Nephron (organoid): ENCODE measurements at regions not wholly inside any gene's neighbourhood (a gene's known extent, or its start where the extent isn't known, plus 50 kb on each side); places are given as distances from the start of the nearest gene placed in this dataset.

Source experiments
- H3K27ac Mint-ChIP-seq, 3 experiments: 2 replicates each; pipeline ENCODE4 v1.8.0; 2020; ENCODE audit warnings: mixed read lengths in 3 of 3, mild to moderate bottlenecking in 2 of 3, moderate library complexity in 1 of 3
- H3K27me3 Mint-ChIP-seq: 2 replicates; pipeline ENCODE4 v1.8.0; 2021; ENCODE audit warnings: low read depth, mild to moderate bottlenecking, moderate library complexity, mixed read lengths
- H3K36me3 Mint-ChIP-seq: 2 replicates; pipeline ENCODE4 v1.8.0; 2020; ENCODE audit warnings: low read depth, mixed read lengths
- H3K4me1 Mint-ChIP-seq: 2 replicates; pipeline ENCODE4 v1.8.0; 2020; ENCODE audit warnings: mixed read lengths
- H3K4me3 Mint-ChIP-seq, 3 experiments: 2 replicates each; pipeline ENCODE4 v1.8.0; 2020; ENCODE audit warnings: mild to moderate bottlenecking in 3 of 3, mixed read lengths in 3 of 3, moderate library complexity in 2 of 3
- H3K9me3 Mint-ChIP-seq: 2 replicates; pipeline ENCODE4 v1.8.0; 2020; ENCODE audit warnings: mixed read lengths
- TF ChIP-seq, protein P1 (sequence below), 3 experiments: fragments of 200-600 bp; sonication (generic); IDR thresholded peaks; one replicate each; pipeline ENCODE4 v1.5.0; 2021; ENCODE audit warnings: antibody characterized with exemption in 3 of 3; ENCODE audit not compliant: unreplicated experiment in 3 of 3

DNA sequence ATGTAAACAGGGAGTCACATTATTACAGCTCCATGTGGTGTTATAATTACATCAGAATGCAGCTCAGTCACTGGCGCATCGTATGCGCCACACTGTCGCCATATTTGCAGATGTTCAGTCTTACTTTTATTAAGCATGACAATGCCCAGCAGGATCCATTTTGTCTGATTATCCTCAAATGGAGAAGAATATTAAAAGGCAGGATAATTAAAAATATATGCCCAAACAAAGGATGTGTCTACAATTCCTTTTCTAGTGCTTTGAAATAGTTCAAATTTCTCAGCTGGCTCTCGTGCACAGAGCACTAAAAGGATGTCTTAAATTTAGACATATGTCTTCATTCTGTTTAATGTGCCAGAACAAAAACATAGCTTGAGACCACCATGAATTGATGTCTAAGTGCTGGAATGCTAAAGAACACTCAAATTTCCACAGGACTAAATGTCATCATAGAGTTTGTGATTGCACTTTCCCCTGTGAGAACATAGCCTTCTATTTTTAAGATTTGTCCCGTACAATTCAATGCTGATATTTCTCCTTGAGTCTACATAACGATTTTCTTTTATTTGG is 168.0 kb downstream of the DKK1 start:
- no peak overlapping the region for H3K27ac Mint-ChIP-seq
- no peaks in the 10 kb centered on the region for H3K27me3 Mint-ChIP-seq
- H3K4me3 Mint-ChIP-seq: no peak overlapping the region
- H3K9me3 Mint-ChIP-seq: no peaks in the 10 kb centered on the region
- no peaks in the 10 kb centered on the region for H3K36me3 Mint-ChIP-seq
- no peaks in the 10 kb centered on the region for H3K4me1 Mint-ChIP-seq
- TF ChIP-seq, protein P1, sequence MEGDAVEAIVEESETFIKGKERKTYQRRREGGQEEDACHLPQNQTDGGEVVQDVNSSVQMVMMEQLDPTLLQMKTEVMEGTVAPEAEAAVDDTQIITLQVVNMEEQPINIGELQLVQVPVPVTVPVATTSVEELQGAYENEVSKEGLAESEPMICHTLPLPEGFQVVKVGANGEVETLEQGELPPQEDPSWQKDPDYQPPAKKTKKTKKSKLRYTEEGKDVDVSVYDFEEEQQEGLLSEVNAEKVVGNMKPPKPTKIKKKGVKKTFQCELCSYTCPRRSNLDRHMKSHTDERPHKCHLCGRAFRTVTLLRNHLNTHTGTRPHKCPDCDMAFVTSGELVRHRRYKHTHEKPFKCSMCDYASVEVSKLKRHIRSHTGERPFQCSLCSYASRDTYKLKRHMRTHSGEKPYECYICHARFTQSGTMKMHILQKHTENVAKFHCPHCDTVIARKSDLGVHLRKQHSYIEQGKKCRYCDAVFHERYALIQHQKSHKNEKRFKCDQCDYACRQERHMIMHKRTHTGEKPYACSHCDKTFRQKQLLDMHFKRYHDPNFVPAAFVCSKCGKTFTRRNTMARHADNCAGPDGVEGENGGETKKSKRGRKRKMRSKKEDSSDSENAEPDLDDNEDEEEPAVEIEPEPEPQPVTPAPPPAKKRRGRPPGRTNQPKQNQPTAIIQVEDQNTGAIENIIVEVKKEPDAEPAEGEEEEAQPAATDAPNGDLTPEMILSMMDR (IDR thresholded peaks at IDR 0.05; ENCODE audit: unreplicated experiment in 3 of 3): no peak

DNA sequence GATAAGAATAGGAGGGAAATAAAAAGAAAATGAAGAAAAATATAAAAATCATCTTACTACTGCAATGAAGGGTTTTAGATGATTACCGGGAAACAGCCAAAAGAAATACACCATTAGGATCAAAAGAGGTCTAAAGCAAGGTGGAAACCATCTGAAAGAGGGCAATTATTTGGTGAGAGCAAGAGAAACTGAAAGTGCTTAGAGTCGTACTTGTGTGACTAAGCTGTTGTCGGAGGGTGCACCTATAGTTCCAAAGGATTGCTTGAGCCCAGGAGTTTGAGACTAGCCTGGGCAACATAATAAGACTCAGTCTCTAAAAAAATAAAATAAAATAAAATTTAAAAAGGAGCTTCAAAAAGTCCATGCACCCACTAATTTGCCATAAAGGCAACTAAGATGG is 169.5 kb downstream of the DKK1 start:
- H3K4me1 Mint-ChIP-seq: peaks cover under 1% of the 10 kb centered on the region
- no peak overlapping the region for H3K4me3 Mint-ChIP-seq
- TF ChIP-seq, protein P1 (IDR thresholded peaks at IDR 0.05; ENCODE audit: unreplicated experiment in 3 of 3): no peak
- H3K27ac Mint-ChIP-seq: no peak overlapping the region
- no peaks in the 10 kb centered on the region for H3K36me3 Mint-ChIP-seq
- no peaks in the 10 kb centered on the region for H3K9me3 Mint-ChIP-seq
- H3K27me3 Mint-ChIP-seq: no peaks in the 10 kb centered on the region

DNA sequence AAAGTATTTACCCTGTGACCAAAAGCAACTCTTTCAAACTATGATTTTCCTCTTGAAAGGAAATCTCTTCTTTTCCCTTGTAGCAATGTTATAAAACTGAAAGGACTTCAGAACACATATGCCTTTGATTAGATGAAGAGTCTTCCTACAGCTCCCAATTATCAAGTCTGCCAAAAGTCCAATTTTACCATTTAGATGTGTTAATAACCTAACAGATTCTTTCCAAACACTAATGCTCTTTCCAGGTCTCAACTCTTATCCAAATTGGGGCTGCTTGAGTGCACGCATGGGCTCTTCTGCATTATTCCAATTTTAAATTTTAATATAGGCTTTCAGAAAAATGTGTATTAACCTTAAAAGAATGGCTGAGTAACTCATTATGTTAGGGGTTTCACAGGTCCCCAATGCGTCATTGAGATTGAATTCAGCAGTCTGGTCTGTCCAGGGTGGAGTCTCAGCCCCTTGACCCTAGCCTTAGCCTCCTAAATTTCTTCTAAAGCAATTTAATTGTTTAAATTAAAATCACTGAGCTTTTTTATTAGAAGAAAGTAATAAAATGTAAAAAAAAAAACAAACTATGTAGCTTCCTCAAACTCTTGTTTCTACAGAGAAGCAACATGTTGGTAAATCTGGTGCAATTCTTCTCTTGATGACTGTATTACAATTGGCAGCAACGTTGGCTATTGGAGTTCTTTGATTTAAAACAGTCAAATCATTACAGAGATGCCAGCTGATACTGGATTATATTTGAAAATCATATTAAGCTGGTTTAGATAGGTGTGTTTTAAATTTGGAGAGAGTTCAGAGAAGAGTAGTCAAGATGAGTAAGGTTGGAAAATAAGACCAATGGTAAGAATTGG is 170.4 kb downstream of the DKK1 start:
- H3K27me3 Mint-ChIP-seq: no peaks in the 10 kb centered on the region
- no peaks in the 10 kb centered on the region for H3K36me3 Mint-ChIP-seq
- peaks cover 4% of the 10 kb centered on the region for H3K4me1 Mint-ChIP-seq
- no peaks in the 10 kb centered on the region for H3K9me3 Mint-ChIP-seq
- H3K4me3 Mint-ChIP-seq: no peak overlapping the region
- TF ChIP-seq, protein P1 (IDR thresholded peaks at IDR 0.05; ENCODE audit: unreplicated experiment in 3 of 3): no peak
- no peak overlapping the region for H3K27ac Mint-ChIP-seq

DNA sequence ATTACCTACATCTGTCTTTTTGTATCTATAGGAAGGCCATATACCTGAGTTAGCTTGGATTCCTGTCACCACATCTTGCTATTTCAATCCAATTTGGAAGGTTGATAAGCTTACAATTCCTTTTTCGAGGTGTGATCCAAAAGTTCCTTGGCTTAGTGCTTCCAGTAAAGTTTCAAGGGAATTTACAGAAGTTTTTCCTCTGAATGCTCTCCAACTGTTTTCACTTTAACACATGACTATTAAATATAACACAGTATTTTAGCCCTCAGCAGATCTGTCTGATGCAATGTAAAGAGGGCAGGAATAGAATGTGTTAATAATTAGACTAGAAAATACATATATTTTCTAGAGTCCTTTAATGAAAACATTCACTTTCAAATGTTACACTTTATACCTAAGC is 171.4 kb downstream of the DKK1 start:
- no peak overlapping the region for H3K27ac Mint-ChIP-seq
- H3K4me1 Mint-ChIP-seq: peaks cover 4% of the 10 kb centered on the region
- no peaks in the 10 kb centered on the region for H3K27me3 Mint-ChIP-seq
- H3K36me3 Mint-ChIP-seq: no peaks in the 10 kb centered on the region
- no peak overlapping the region for H3K4me3 Mint-ChIP-seq
- H3K9me3 Mint-ChIP-seq: no peaks in the 10 kb centered on the region
- TF ChIP-seq, protein P1 (IDR thresholded peaks at IDR 0.05; ENCODE audit: unreplicated experiment in 3 of 3): no peak

DNA sequence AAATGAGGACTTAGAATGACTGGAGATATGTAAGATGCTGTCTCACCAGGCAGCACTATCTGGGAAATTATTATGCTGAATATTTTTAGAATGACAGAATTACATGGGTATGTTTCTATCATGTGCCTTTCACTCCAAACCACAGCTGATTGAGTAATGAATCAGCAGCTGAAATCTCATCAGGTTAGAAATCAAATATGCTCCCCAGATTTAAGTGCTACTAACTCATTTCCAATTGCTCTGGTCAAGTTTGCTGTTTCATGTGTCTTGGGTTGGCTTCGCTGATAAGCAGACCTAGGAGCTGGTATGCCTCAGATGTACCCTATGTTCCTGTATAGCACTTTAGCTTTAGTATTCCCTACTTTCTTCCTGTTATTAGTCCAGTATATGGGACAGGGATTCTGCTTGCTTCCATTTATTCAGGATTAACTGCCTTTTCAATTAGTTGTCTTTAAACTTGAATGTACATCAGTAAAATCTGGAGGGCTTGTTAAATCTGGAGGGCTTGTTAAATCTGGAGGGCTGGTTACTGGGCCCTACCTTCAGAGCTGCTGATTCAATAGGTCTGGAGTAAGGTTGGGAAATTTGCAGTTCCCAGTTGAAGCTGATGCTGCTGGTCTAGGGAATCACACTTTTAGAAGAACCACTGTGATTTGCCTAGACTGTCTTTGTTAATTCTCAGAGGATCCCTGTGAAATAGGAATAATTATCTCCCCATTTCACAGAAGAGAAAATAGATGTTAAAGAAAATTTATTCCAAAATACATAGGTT is 172.9 kb downstream of the DKK1 start:
- Mint-ChIP-seq H3K27ac (no peak overlapping the region), H3K27me3 (no peaks in the 10 kb centered on the region), H3K4me3 (no peak overlapping the region), H3K9me3 (no peaks in the 10 kb centered on the region), H3K4me1 (peaks cover 4% of the 10 kb centered on the region), H3K36me3 (no peaks in the 10 kb centered on the region)
- TF ChIP-seq, protein P1 (IDR thresholded peaks at IDR 0.05; ENCODE audit: unreplicated experiment in 3 of 3): no peak
